ENCODE measurements at regions not wholly inside any gene's neighbourhood (a gene's known extent, or its start where the extent isn't known, plus 50 kb on each side); places are given as distances from the start of the nearest gene placed in this dataset.
"Not testable (repeated sequence)": the region's sequence is repeated elsewhere in the genome, so short reads cannot be mapped to it uniquely, and the experiment has no call there.

DNA sequence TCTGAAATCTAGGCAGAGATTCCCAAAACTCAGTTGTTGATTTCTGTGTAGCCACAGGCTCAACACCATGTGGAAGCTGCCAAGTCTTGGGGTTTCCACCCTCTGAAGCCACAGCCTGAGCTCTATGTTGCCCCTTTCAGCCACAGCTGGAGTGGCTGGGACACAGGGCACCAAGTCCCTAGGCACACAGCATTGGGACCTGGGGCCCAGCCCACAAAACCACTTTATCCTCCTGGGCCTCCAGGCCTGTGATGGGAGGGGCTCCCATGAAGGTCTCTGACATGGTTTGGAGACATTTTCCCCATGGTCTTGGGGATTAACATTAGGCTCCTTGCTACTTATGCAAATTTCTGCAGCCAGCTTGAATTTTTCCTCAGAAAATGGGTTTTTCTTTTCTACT, 186.0 kb upstream of the SPOPL start:
- not testable (repeated sequence) for DNase-seq (ENCODE audit: low read depth)

DNA sequence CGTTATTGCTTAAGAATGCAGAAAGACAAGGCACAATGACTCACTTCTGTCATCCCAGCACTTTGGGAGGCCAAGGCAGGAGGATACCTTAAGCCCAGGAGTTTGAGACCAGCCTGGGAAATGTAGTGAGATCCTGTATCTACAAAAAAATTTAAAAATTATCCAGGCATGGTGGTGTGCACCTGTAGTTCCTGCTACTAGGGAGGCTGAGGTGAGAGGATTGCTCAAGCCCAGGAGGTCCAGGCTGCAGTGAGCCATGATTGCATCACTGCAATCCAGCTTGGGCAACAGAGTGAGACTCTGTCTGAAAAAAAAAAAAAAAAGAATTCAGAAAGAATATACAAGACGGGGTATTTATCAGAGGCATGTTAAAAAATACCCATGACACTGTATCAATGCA, 182.0 kb upstream of the SPOPL start:
- DNase-seq (ENCODE audit: low read depth) = no peak

- DNase-seq (ENCODE audit: low read depth) = no peak
These were observed 180.1 kb upstream of the SPOPL start for GRCh38 chr2:138321458-138321857.

GRCh38 chr2:138323382-138324067, 178.0 kb upstream of the SPOPL start:
- DNase-seq (ENCODE audit: low read depth) = no peak

- DNase-seq (ENCODE audit: low read depth) = no peak
These were observed 177.3 kb upstream of the SPOPL start for GRCh38 chr2:138324068-138324771.

DNA sequence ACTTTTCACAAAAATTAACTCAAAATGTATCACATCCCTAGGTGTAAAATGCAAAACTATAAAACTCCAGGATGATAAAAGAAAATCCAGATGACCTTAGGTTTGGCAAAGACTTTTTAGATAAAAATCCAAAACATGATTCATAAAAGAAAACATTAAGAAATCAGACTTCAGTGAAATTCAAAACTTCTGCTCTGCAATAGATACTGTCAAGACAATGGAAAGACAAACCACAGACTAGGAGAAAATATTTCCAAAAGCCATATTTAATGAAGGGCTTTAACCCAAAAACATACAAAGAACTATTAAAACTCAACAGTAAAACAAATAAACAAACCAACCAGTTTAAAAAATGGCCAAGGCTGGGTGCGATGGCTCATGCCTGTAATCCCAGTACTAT, 173.6 kb upstream of the SPOPL start:
- no peak for DNase-seq (ENCODE audit: low read depth)

DNA sequence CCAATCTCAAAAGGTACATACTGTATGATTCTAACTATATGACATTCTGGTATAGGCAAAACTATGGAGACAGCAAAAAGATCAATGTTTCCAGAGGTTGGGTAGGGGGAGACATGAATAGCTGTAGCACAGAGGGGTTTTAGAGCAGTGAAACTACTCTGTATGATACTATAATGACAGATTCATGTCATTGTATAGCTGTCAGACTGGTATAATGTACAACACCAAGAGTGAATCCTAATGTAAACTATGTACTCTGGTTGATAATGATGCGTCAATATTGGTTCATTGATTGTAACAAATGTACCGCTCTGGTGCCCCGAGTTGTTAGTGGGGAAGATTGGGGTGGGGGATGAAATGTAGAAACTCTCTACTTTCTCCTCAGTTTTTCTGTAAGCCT, 172.4 kb upstream of the SPOPL start:
- DNase-seq (ENCODE audit: low read depth) = no peak

DNA sequence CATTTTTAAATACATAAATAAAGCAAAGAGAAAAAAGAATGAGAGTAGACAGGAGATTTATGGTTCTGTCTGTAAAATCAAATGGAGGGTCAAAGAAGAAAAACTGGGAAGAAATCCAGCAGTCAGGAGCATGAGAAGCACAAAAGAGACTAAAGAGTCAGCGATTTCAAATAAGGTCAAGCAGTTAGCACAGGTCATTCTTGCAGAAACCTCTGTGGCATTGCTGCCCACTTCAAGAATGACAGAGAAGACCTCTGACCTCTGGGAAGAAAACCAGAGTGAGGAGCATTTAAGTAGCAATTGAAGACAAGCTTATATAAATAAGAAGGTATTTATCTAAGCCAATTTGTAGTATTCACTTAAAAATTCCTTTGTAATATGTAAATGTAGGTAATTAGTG, 172.0 kb upstream of the SPOPL start:
- no peak for DNase-seq (ENCODE audit: low read depth)

DNA sequence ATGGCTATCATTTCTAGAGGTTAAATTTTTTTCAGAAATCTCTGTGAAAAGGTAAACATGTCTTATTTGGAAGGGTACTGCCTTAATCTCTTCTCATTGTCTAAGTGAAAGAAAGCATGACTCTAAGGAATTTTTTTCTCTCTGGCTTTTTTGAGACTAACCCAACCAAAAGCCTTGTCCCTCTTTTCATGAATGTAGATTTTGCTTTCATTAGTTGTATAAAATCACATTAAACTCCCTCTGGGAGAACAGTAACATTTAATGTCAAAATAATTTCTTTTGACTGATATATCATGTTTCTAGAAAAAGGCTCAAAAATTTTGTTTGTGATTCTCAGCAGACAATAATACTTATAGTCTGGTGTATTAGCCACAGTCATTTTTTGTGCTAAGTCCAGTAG, 168.4 kb upstream of the SPOPL start:
- DNase-seq (ENCODE audit: low read depth) = no peak

DNA sequence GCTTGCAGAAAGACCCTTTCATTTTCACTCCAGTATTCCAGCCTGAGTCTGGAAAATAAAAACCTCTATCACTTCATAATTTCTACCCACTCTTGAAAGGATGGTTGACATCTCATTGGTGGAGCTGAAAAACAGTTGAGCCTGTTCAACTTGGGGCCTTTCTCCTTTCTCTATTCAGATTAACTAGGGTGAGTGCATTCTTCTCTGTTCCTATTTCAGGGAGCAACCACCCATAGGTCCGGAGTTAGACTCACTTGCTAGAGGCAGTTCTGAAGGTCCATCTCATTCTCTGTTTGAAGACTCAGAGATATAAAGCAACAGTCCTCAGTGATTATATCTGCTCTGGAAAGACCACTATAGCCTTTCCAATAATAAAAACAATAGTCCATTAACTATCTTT, 167.9 kb upstream of the SPOPL start:
- DNase-seq (ENCODE audit: low read depth) = no peak

DNA sequence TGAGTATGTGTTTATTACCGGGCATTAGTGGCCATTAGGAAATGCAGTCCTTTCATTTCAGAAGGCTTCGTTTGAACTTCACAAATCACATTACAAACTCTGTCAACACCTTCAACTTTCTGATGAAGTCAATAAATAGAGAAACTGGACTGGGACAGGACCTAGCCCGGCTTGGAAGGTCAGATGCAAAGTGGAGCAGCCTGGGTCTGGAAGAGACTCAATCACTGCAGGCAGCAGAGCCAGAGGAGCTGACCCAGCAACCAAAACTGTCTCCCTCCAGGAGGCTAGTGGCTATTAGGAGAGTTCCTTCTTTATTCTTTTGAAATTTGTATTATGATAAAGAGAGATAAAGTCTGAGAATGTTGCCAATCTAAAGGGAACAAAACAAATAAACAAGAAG, 167.2 kb upstream of the SPOPL start:
- DNase-seq (ENCODE audit: low read depth) = no peak

- no peak for DNase-seq (ENCODE audit: low read depth)
These were observed 166.5 kb upstream of the SPOPL start for GRCh38 chr2:138335036-138335435.

- no peak for DNase-seq (ENCODE audit: low read depth)
These were observed 165.4 kb upstream of the SPOPL start for GRCh38 chr2:138336146-138336545.

DNA sequence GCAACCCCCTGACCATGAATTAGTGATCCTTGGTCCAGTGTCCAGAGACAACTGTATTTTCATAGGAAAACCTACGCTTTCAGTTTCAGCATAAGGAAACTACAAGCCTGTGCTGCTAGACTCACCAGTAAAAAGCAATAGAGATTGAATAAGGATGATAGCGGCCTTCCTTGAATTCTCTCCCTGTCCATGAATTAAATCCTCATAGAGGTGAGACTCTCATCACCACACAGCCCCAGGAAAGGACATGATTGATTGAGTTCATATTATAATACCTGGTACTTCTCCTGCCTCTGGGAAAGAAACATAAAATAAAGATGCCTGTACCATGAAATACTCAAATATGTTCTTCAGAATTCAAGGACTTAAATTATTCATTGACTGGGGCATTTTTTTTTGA, 146.3 kb upstream of the SPOPL start:
- DNase-seq (ENCODE audit: low read depth) = no peak

DNA sequence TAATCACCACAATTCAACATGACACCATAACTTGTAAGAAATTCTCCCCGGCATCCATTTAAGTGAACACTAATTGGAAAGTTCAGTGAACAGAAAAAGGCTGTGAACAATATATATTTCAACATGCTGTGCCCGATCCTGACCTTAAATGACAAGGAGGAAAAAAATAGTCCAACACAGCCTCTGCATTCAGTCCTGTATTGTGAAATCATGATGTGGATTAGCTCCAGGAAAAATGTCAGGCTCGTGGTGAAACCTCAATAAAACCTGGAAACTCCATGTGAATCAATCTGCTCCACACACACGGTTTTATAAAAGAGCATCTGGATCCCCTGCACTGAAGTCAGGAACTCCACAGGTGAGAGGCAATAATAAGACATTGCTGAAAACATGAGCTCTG, 145.4 kb upstream of the SPOPL start:
- peak; percentile 45 for DNase-seq (ENCODE audit: low read depth)

- no peak for DNase-seq (ENCODE audit: low read depth)
These were observed 142.0 kb upstream of the SPOPL start for GRCh38 chr2:138359532-138359931.

GRCh38 chr2:138364554-138365162, 136.9 kb upstream of the SPOPL start:
- peak; percentile 12 for DNase-seq (ENCODE audit: low read depth)

DNA sequence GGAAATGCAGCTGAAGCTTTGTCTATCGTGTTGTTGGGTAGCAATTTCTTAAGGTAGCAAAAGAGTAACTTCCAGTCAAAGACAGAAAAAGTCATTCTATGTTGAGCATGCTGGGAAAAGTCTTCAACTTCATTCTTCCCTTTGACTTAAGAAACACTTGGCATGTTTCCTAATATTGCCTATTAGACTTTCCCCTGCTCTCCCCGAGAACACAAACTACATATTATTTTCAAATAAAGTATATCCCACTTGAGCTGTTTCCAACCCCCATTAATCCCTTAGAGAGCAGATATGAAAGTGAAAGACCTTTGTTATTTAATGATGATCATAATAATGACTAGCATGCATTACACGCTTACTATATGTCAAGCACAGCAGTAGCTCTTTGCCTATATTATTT, 136.0 kb upstream of the SPOPL start:
- peak; percentile 14 for DNase-seq (ENCODE audit: low read depth)

GRCh38 chr2:138369856-138370255, 131.7 kb upstream of the SPOPL start:
- no peak for DNase-seq (ENCODE audit: low read depth)

- DNase-seq (ENCODE audit: low read depth) = peak; percentile 44
These were observed 127.6 kb upstream of the SPOPL start for GRCh38 chr2:138373993-138374408.

DNA sequence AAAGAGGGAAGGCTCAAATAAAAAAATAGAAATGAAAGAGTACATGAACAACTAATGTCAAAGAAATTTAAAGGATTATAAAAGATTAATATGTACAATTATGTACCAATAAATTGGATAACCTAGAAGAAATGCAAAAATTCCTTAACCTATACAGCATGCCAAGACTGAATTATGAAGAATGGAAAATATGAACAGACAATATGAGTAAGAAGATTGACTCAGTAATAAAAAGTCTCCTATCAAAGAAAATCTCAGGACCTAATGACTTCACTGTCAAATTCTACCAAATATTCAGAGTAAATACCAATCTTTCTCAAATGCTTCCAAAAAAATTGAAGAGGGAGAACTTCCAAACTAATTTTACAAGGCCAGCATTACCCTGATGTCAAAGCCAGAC, 120.2 kb upstream of the SPOPL start:
- DNase-seq (ENCODE audit: low read depth) = no peak

GRCh38 chr2:138382672-138383071, 118.9 kb upstream of the SPOPL start:
- no peak for DNase-seq (ENCODE audit: low read depth)

GRCh38 chr2:138386191-138386590, 115.4 kb upstream of the SPOPL start:
- DNase-seq (ENCODE audit: low read depth) = not testable (repeated sequence)

DNA sequence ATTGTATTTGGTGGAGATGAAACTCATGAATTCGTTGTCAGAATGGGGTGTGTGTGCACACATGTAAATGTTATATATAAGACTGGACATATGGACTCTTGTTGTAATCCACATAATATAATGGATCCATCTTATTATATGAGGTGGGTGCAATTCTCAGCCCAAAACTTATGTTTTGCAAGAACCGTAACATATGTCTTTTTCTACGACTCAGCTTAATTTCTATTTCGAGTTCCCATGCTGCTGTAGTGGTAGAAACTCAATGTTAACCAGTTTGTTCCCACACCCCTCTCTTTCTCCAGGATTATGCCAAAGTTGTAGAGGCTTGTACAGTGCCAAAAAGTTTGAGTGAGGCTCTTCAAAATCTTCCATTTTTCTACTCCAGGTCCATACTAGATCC, 112.5 kb upstream of the SPOPL start:
- DNase-seq (ENCODE audit: low read depth) = no peak
